HepG2 (cell line): ENCODE measurements at regions not wholly inside any gene's neighbourhood (a gene's known extent, or its start where the extent isn't known, plus 50 kb on each side); places are given as distances from the start of the nearest gene placed in this dataset.

ENCODE experiments used
- ATAC-seq: fragments of 200-7000 bp; cut with Tn5 transposase; 3 replicates; pipeline ENCODE4 v1.9.1; 2020; ENCODE audit warnings: mild to moderate bottlenecking, moderate library complexity
- BruUV-seq: library from RNA; stranded (reverse); fragments of 400-500 nt; replicated peaks from 2 replicates; lab custom pipeline; 2021; lab: Mats Ljungman, UMichigan
- CTCF ChIA-PET: fragments of 300-600 bp; formaldehyde crosslinking; extraction: SDS; loops from one replicate; lab custom pipeline; 2021; ENCODE audit warnings: low total read pairs, inconsistent platforms, low intra/inter-chr PET ratio; lab: Yijun Ruan, JAX
- POLR2A ChIA-PET: fragments of 350-600 bp; sonication (Branson Sonifier 250); formaldehyde crosslinking; loops from one replicate; lab custom pipeline; 2020; ENCODE audit warnings: antibody characterized with exemption, inconsistent platforms; lab: Yijun Ruan, JAX
- DNase-seq: peaks from one replicate; pipeline ENCODE4 v3.0.0-alpha.2; 2015; ENCODE audit warnings: low spot score
- FAIRE-seq: peaks from 3 replicates; lab custom pipeline; 2011; peaks lifted over from hg19 to GRCh38; lab: Jason Lieb, UNC
- H2AFZ ChIP-seq: one replicate; pipeline ENCODE4 v1.6.1; 2011; ENCODE audit warnings: low read length, inconsistent platforms
- H3K27ac ChIP-seq: fragments of 300-600 bp; 3 replicates; pipeline ENCODE4 v1.8.0; 2011; ENCODE audit warnings: mixed run types, mild to moderate bottlenecking, mixed read lengths, low read length, inconsistent platforms; ENCODE audit not compliant: insufficient read depth; ENCODE audit errors: extremely low read length
- H3K27me3 ChIP-seq, 2 experiments: fragments of 200-600 bp in 1 of 2; 2 replicates in 1 of 2; 3 replicates in 1 of 2; pipeline versions ENCODE4 v1.6.0 to v1.8.0; 2011; ENCODE audit warnings: low read length in 2 of 2, mild to moderate bottlenecking in 2 of 2, moderate library complexity in 2 of 2, inconsistent platforms in 1 of 2; ENCODE audit not compliant: insufficient read depth in 2 of 2, control insufficient read depth in 1 of 2
- H3K36me3 ChIP-seq, 2 experiments: fragments of 200-600 bp in 1 of 2; replicated peaks in 1 of 2; 2 replicates in 1 of 2; 3 replicates in 1 of 2; pipeline versions ENCODE4 v1.5.1 to v1.8.0; 2011; ENCODE audit warnings: low read length in 2 of 2, inconsistent platforms in 1 of 2; ENCODE audit not compliant: insufficient read depth in 2 of 2, control insufficient read depth in 1 of 2
- H3K4me1 ChIP-seq: 2 replicates; pipeline ENCODE4 v1.5.1; 2012; ENCODE audit warnings: low read length, inconsistent platforms; ENCODE audit not compliant: insufficient read depth
- H3K4me2 ChIP-seq: 2 replicates; pipeline ENCODE4 v1.6.0; 2011; ENCODE audit warnings: low read depth, low read length, inconsistent platforms
- H3K4me3 ChIP-seq, 3 experiments: fragments of 200-600 bp in 1 of 3; sonication (generic), shearing (Covaris generic) in 1 of 3; replicated peaks in 1 of 3; 2 replicates each; pipeline ENCODE4 v1.5.1; 2011 to 2016; ENCODE audit warnings: low read length in 3 of 3, inconsistent platforms in 2 of 3, low read depth in 2 of 3, mild to moderate bottlenecking in 2 of 3, control low read depth in 1 of 3, mixed read lengths in 1 of 3; ENCODE audit not compliant: insufficient read depth in 1 of 3
- H3K79me2 ChIP-seq: one replicate; pipeline ENCODE4 v1.6.1; 2011; ENCODE audit warnings: low read length, inconsistent platforms; ENCODE audit not compliant: insufficient read depth
- H3K9ac ChIP-seq: 2 replicates; pipeline ENCODE4 v1.6.0; 2011; ENCODE audit warnings: mild to moderate bottlenecking, low read depth, low read length, inconsistent platforms; ENCODE audit not compliant: insufficient read depth
- H3K9me3 ChIP-seq: 2 replicates; pipeline ENCODE4 v1.5.1; 2012; ENCODE audit warnings: mild to moderate bottlenecking, low read length
- H4K20me1 ChIP-seq: 2 replicates; pipeline ENCODE4 v1.6.0; 2011; ENCODE audit warnings: inconsistent platforms, mild to moderate bottlenecking, low read length, moderate library complexity; ENCODE audit not compliant: insufficient read depth
- BATF2 ChIP-seq: sonication (generic); formaldehyde crosslinking; IDR thresholded peaks from 2 replicates; pipeline ENCODE4 v1.8.0; 2022; ENCODE audit warnings: mild to moderate bottlenecking, missing genetic modification reagents, moderate library complexity
- PATZ1 ChIP-seq: sonication (generic); formaldehyde crosslinking; IDR thresholded peaks from 2 replicates; pipeline ENCODE4 v1.4.0; 2020; ENCODE audit warnings: missing genetic modification reagents
- RBFOX2 ChIP-seq: fragments of 200-400 bp; formaldehyde crosslinking; IDR thresholded peaks from 2 replicates; pipeline ENCODE4 v1.6.1; 2017; ENCODE audit warnings: low read depth, mild to moderate bottlenecking, low read length
- SNRNP70 ChIP-seq: fragments of 200-400 bp; formaldehyde crosslinking; IDR thresholded peaks from 2 replicates; pipeline ENCODE4 v1.6.1; 2017; ENCODE audit warnings: mild to moderate bottlenecking, low read depth, low read length, moderate library complexity
- THAP9 ChIP-seq: sonication (generic); formaldehyde crosslinking; IDR thresholded peaks from 2 replicates; pipeline ENCODE4; 2020; ENCODE audit warnings: missing genetic modification reagents, mild to moderate bottlenecking, borderline replicate concordance
- YEATS4 ChIP-seq: sonication (generic); formaldehyde crosslinking; IDR thresholded peaks from 2 replicates; pipeline ENCODE4 v1.4.0; 2020; ENCODE audit warnings: missing genetic modification reagents, borderline replicate concordance
- ZNF552 ChIP-seq: sonication (generic); formaldehyde crosslinking; IDR thresholded peaks from 2 replicates; pipeline ENCODE4 v1.9.0; 2022; ENCODE audit warnings: missing genetic modification reagents, mild to moderate bottlenecking, borderline replicate concordance
- ZNF629 ChIP-seq: sonication (generic); formaldehyde crosslinking; conservative IDR thresholded peaks from 2 replicates; pipeline ENCODE4 v1.5.0; 2020; ENCODE audit warnings: missing genetic modification reagents
- ZNF83 ChIP-seq: sonication (generic); formaldehyde crosslinking; IDR thresholded peaks from 2 replicates; pipeline ENCODE4 v1.4.0; 2020; ENCODE audit warnings: missing genetic modification reagents, mild to moderate bottlenecking, borderline replicate concordance
- ZSCAN5A ChIP-seq: sonication (generic); formaldehyde crosslinking; IDR thresholded peaks from 2 replicates; pipeline ENCODE4 v1.8.0; 2022; ENCODE audit warnings: mild to moderate bottlenecking, missing genetic modification reagents, borderline replicate concordance
- WGBS: methylation state at CpG from one replicate; pipeline ENCODE4 v1.1.6; 2017; ENCODE audit warnings: low lambda C conversion rate; 5-methylcytosine and 5-hydroxymethylcytosine counted together
- in situ Hi-C: cut with HindIII; loops from 2 replicates; pipeline ENCODE4 v1.10.0; 2017; ENCODE audit warnings: low pct_unique_long_range_greater_than_20kb; ENCODE audit not compliant: extremely low pct_ligation_motif_present
- intact Hi-C: fragments of 100-400 bp; cut with micrococcal nuclease; formaldehyde crosslinking; loops from one replicate; pipeline ENCODE4 v1.10.0; 2022; ENCODE audit not compliant: unreplicated experiment

GRCh38 chr15:70195587-70196305 is 98.0 kb upstream of the TLE3 start (continued):
- 0 out of 2 replicates have a peak, but pooled peaks have one; percentile 12 for TF ChIP-seq THAP9 (CRISPR knock-in tag)
- TF ChIP-seq ZNF83 (CRISPR knock-in tag): no peak

GRCh38 chr15:70195171-70195570 is 97.5 kb upstream of the TLE3 start:
- Histone ChIP-seq H3K9ac (peak overlapping the region; percentile 52; the same call in 1 of the 2 replicates), H3K4me3 (peak overlapping the region in 1 of 3 experiments; percentile 66; a peak in 1 of 6 replicates), H4K20me1 (no peaks in the 10 kb centered on the region), H3K4me2 (peak overlapping the region; percentile 79), H3K79me2 (no peaks in the 10 kb centered on the region), H3K27ac (peak overlapping the region; percentile 83), H3K36me3 (no peaks in the 10 kb centered on the region), H3K27me3 (peaks cover 4 to 12% of the 10 kb centered on the region in 2 experiments; a peak in 3 of 5 replicates), H3K4me1 (peaks cover 84% of the 10 kb centered on the region), H2AFZ (no peak overlapping the region), H3K9me3 (peaks cover 6% of the 10 kb centered on the region)
- FAIRE-seq (no peak), ATAC-seq (no peak), DNase-seq (no peak)
- in situ Hi-C loops: no loop called here
- intact Hi-C loops: loop anchor here (5.0 to 10.0 kb wide), 2 partner anchors 70 to 98 kb away; partner anchors contain the start of gene TLE3
- WGBS: 68% methylated on average over 3 of the region's 7 CpGs
- TF ChIP-seq YEATS4 (CRISPR knock-in tag) (0 out of 2 replicates have a peak, but pooled peaks have one; percentile 6), ZNF629 (CRISPR knock-in tag) (peak; percentile 64), PATZ1 (CRISPR knock-in tag) (no peak), BATF2 (CRISPR knock-in tag) (no peak), ZNF552 (CRISPR knock-in tag) (0 out of 2 replicates have a peak, but pooled peaks have one; percentile 20), RBFOX2 (no peak), SNRNP70 (no peak), ZSCAN5A (CRISPR knock-in tag) (no peak)
- POLR2A ChIA-PET: no interaction called here
- BruUV-seq: no TSS peak
- CTCF ChIA-PET: no interaction called here
